NCI-H2107 (cell line): ENCODE measurements at regions not wholly inside any gene's neighbourhood (a gene's known extent, or its start where the extent isn't known, plus 50 kb on each side); places are given as distances from the start of the nearest gene placed in this dataset.

Experiments used
- DNase-seq: peaks from one replicate; lab custom pipeline; 2025; lab: John Stamatoyannopoulos, UW

DNA sequence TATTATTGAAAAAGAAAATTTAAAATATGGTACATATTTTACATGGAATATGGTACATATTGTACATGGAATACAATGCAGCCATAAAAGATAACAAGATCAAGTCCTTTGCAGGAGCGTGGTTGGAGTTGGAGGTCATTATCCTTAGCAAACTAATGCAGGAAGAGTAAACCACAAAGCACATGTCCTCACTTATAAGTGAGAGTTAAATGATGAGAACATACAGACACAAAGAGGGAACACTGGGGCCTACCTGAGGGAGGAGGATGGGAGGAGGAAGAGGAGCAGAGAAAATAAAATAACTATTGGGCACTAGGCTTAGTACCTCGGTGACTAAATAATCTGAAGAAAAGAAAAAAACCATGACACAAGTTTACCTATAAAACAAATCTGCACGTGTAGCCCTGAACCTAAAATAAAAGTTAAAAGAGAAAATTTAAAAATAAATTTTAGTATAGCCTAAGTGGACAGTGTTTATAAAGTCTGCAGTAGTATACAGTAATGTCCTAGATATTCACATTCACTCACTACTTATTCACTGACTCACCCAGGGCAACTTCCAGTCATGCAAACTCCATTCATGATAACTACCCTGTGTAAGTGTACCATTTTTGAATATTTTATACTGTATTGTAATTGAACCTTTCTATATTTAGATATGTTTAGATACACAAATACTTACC, 204.4 kb downstream of the FAM76B start:
- no peak for DNase-seq

DNA sequence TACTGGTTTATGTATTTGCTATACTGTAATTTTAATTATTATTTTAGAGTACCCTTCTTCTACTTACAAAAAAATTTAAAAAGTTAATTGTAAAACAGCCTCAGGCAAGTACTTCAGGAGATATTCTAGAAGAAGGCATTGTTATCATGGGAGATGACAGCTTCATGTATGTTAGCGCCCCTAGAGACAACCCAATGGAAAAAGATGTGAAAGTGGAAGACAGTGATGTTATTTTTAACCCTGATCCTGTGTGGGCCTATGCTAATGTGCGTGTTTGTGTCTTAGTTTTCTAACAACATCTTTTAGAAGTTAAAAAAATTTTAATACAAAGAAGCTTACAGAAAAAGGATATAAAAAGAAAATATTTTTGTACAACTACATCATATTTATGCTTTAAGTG, 205.0 kb downstream of the FAM76B start:
- DNase-seq: no peak

DNA sequence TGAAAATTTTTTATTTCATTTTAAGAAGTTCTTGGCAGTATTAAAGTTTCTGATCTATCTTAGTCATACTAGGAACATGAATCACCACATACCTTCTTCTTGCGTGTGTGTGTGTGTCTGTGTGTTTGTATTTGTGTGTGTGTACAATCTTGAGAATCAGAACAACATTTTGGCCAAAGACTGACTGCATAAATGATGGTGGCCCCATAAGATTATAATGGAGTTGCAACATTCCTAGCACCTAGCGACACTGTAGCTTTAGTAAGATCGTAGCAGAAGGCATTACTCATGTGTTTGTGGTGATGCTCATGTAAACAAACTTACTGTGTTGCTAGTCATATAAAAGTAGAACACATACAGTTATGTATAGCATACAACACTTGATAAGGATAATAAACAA, 205.4 kb downstream of the FAM76B start:
- DNase-seq: no peak

DNA sequence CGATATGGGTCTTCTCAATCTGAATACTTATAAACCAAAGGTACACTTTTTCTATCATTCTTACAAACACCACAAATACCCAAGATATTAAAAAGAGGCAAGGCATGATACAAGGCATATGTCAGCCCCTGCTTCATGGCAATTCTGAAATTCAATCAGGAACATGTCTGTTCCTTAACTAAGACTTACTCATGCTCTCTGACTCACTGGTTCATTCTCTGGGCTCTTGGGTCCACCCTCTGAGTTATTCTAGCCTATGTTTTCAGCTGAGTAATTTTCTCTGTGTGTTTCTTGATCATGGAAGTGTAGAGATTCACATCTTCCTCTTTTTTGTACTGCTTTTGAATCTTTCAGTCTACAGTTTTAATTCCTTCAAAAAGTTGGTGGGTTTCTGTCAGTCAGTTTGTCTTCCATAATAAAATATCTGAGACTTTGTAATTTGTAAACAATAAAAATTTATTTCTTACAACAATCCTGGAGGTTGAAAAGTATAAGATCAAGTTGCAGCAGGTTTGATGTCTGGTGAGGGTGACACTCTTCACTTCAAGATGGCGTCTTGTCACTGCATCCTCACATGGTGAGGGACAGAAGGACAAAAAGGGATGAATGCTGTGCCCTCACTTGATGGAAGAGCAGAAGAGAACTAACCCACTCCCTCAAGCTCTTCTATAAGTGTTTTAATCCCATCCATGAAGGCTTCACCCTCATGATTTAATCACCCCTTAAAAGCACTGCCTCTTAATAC, 211.7 kb downstream of the FAM76B start:
- DNase-seq: no peak

DNA sequence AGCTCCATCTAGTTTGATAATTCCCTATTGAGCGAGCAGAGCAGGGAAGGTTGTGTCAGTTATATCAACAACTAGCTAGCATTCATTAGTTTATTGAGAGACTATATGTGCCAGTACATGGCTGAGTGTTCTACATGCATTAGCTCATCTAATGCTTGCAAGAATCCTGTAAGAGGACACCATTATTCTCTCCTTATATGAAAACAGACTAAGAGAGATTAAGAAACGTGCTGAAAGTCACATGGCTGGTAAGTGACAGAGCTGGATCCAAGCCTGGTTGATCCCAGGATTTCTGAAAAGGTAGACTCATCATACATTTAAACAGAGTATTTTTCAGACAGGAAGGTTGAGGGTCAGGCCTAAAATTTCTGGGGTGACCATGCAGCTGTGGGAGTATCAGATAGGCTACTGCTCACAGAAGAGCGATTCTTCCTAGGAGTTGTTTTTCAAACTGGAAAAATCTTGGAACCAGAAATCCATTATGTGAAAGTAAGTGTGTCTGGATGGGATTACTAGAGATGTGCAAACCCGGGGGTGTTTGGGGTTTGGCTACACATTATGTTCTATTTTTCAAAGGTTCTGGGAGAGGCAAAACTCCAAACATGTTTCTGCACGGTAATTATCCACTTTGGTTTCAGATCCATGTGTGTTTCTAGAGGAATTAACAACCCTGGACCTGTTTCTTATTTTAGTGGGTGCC, 213.3 kb downstream of the FAM76B start:
- DNase-seq: no peak

DNA sequence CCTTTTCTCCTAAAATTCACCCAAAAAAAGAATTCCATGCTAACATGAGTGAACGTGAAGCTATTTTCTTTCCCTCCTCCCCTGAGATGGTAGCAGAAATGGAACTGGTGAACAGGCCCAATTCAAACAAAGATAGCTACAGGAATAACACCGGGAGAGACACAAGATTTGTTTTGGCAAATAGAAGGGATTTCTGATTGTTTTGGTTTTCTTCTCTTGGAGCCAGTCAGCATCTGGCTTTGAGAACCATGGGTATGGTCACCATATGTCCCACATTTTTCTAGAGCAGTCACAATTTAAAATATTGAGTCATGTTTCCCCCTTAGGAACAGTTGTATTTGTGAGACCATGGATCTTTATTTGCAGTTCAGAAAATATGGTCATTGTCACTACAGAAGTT, 214.1 kb downstream of the FAM76B start:
- no peak for DNase-seq

DNA sequence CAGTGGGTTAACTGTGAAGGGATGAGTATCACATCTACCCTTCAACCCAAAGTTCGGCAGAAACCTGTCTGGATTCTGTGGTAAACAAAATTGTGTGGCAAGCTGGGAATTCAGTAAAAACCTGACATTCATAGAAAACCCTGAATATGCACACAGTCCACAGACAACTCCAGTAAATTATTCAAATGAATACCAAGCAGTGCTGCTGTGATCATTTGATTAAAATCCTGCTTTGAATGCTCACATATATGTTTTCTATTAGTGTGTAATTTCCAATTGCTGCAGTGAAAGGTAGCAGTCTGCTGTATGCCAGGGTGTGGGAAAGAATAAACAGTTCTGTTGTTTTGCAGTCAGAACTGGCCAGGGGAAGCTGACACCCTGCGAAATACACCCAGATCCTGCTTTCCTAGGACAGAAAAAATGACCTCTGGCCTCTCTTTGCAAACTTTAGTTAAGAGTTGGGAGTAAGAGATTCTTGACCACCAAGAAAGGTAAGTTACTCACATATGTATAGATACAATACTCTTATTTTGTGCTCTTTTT, 217.8 kb downstream of the FAM76B start:
- DNase-seq: no peak

DNA sequence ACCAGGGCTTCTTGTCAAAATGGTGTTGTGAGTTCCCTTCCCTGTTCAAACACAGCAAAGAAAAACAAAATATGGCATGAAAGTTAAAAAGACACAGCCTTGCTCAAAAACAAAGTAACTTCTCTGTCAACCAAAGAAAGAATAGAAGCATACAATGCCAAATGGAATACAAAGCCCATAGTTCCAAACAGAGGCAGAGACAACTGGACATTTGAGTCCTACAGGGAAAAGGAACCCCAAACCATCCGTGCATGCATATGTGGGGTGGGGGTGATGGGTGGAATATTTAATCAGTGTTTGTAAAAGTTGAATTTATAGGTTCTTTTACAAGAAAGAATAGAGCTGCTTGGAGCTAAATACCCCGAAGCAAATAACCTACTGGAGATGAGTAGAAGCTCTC, 218.7 kb downstream of the FAM76B start:
- no peak for DNase-seq

DNA sequence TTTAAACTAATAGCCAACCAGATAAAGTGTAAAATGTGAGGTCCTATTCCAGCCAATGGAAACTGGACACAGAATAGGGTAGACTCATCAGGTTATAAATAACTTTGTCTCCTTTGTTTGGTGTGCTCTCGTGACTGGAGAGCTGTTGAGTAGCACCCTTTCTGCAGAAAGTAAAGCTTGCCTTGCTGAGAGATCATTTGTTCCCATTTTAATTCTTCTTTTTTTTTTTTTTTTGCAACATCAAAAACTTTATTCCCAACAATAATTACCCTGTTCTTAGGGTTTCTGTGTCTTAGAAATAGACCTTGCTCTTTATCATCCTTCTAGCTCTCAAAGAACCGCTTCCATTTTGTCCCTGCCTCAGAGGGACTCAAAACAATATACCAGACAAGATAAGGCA, 220.4 kb downstream of the FAM76B start:
- DNase-seq: no peak

DNA sequence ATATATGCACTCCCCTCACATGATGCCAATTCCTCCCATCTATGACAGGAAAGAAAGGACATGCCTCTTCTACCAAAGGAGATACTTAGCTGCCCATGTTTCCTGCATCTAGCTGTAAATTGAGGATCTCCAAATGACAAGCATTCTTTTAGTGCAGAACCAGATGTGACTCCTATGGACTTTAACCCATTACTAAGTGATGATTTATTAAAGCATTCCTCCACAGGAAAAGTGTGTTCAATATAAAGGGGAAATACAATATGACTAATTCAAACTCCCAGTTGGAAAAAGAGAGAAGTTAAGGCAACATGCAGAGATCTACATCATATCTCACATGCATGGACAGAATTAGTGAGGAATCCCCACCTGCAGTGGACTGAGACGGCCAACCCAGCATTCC, 221.3 kb downstream of the FAM76B start:
- no peak for DNase-seq

DNA sequence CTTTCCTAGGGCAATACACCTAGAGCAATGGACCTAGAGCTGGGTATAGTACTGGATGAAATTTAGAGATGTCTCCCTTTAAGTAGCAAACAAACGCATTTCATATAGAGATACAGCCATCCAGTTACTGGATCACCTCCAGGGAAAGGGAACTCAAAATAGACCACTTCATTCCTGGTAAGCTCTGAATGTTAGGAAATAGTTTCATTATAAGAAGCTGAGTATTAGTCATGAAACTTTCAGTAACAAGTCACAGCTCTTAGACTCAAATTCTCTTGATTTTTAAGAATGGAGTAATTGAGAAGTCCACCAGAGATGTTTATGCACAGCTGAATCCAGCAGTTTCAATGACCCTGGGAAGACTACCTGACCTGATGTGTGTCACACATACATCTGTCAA, 221.9 kb downstream of the FAM76B start:
- no peak for DNase-seq

DNA sequence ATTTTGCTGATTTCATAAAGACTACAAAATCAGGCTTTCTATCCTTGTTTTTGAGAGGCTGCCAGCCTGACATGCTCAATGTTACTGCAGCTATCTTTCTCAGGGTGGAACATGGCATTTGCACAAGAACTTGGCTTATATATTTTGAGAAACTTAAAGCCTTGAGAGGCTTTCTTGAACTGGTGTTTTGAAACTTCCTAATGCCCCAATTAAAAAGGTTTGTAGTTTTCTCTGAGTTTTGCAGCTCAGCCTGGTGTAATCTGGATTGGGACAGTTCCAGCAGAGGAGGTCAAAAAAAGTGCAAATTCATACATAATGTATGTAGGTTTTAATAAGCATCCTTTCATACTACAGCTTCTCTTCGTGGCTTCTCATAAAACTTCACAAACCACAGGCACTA, 223.4 kb downstream of the FAM76B start:
- DNase-seq: no peak

DNA sequence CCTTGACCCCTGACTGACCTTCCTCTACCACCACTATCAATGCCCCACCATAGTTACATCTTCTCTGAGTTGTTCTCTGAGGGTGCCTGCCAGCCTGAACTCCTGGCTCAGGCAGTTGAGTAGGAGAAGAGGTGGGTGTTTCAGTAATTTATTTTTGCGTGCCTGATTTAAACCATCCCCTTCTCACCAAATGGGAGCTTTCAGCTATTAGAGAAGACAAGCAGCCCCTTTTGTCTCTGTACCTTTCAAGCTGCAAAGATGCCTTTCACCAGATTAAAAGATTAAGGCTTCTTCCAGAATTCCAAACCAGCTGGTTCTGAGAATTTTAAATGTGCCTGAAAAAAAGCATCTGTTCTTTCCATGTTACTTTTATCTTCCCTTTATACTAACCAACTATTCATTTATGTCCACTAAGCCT, 223.8 kb downstream of the FAM76B start:
- DNase-seq: no peak

DNA sequence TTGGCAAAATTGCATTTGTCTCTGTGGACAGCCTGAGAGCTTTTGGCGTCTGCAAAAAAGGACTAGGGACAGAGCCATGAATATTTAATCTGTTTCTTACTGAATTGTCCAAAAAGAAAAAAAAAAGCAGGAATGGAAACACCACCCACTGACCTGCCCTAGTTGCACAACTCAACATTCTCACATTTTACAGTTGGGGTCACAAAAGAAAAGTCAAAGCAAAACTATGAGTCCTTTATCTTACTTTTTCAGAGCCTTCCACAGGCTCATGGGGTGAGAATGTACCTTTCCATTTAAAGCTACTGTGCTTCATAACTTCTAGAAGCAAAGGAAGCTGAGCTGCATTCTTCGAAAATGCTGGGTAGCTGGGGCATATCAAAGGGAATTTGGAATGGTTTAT, 225.7 kb downstream of the FAM76B start:
- DNase-seq: no peak

DNA sequence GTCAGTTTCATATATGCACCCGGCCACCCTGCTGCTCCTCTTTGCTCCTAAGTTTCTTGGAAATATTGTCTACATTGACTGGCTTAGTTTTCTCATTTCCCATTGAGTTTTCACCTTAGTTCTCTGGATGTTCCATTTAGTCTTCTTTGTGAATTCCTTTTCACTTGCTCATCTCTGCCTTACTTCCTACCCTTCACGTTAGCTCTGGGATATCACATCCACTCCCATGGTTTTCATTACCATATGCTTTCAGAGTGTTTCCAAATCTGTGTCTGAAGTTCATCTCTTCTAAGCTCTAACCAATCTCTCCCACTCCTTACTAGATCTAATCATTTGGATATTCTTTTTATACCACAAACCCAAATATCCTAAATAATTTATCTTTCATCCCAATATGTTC, 226.4 kb downstream of the FAM76B start:
- no peak for DNase-seq

DNA sequence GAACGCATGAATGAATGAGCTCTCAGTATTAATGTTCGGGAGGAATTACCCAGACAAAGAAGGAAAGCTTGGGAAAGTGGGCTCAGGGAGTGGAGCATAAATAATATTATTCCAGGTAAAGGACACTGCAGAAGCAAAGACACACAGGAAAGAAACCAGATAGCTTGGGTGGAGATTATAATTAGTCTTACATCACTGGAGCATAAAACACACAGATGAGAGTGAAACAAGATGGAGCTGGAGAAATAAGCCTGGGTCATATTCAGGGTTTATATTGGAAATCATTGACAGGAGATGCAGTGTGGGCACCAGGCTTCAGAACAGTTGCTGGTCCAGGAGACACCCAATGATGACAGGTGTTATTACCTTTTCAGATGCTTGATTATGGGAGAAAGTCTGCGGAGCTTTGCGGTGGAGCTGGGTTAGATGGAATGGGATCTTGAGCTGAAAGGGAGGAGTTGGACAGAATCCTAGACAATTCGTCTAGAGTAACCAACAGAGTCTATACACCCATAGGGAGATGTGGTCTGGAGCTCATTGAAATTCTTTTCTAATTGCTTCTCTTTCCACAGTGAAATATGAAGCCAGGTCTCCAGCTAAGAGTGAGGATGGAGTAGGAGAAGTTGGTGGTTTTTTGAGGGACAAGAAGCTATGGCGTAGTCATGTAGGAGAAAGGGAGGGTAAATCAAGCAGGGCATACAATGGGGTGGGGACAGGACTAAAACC, 227.2 kb downstream of the FAM76B start:
- no peak for DNase-seq

DNA sequence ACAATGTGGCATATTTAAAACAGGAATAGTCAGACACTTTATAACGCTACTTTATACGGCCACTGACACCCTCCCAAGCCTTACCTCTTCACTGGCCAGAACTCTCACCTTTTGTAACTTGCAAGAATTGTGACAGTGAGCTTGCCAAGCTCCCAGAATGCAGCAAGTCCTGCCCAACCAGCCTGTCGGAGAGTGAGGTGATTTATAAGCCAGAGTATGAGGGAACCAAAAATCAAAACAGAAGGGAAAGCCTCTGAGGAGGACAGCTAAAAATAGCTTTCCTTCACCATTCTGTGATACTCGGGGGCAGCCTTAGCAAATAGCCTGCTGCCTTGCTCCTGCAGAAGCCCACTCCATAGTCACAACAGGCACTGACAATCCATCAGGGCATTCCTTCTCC, 229.7 kb downstream of the FAM76B start:
- DNase-seq: no peak

DNA sequence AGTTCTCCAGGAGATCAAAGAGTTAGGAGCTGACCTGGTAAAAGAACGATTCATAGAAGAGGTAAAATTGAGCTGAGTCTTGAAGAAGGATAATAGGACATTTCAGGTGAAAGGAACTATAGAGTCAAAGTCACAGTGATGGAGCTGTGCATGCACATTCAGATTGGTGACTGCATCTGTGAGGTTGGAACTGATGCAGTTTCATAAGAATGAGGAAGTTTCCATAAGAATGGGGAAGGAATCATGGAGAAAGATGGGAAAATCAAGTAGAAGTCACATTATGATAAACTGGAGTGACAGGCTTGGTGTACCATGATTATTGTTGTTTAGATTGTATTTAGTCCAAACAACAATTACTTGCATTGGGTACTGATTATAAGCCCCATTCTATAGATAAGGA, 232.2 kb downstream of the FAM76B start:
- no peak for DNase-seq

DNA sequence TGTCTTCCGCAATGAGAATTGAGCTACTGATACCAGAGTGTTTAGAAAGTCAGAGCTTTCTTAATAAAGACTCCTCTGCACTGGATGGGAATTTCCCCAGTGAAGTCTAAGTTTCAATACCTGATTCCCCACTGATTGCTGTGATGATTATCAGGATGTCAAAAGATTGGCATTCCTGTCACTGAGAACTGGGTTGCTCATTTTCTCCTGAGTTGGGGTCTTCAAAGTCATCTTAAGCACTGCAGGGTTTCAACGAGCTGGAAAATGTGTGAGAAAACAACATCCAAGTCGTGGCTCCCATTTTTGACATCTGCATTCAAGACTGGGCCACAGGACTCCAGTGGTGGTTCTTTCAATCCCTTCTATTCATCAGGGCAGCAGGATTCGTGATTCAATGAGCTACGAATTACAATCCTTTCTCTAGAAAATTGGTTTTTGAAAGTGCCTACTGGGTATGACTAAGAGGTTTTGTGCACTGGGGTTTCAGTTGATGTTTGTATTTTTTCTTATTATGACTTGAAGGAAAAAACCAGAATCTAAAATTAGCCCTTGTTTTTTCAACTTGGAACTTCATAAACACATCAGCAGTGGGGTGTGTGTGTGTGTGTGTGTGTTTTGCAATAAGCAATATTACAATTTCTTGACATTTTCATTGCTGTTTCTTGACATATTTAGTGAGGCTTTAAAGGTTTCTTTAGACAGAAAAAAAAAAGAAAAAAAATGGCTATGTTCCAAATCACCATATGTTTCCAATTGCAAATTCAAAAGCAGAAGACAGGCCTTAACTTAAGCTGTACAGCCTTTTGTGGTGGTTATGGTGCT, 233.0 kb downstream of the FAM76B start:
- no peak for DNase-seq

DNA sequence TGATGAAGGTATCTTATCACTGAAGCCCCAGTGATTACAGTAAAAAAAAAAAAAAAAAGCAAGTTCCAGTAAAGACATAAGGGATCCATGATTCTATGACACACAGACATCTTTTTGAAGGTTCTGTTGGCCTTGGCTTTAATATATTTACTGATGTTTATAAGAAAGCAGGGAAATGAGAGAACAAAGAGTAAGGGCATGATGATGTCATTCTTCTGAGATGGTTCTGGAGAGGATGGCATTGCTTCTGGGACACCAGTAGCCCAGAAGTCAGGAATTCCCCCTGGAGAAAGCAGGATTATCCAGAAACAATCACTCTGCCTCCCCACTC, 233.6 kb downstream of the FAM76B start:
- no peak for DNase-seq

DNA sequence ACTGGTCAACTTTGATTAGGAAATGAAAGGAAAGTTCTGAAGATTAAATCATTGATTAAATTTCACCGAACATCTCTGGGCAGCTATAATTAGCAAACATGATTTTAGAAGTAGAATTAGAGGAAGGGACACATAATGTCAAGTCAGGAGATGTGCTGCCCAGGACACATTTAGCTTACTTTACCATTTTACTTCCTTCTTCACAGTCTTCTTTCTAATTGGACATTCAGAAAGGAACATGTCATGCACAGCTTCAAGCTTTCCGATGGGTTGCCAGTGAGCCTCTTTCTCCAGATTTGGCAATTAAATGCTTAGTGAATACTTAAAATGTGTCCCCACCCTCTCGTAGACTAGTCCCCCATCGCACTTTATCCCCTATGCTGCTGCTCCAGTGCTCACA, 234.7 kb downstream of the FAM76B start:
- no peak for DNase-seq

DNA sequence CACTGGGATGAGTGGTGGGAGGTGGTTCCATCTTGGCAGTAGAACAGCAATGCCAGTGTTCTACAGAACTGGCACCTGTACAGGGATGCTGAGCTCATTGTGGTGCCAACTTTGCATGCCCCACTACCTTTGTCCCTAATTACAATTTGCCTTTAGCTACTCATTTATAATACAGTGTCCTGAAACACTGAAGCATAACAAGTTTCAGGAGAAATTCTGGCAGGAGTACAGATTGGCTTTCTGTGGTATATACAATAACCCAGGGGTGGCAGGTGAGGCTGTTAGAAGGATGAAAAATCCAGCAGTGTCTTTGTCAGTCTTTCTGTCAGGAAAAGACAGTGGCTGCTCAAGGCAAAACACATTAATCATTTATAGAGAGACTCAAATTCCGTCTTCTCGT, 240.3 kb downstream of the FAM76B start:
- no peak for DNase-seq
